ENCODE measurements at regions not wholly inside any gene's neighbourhood (a gene's known extent, or its start where the extent isn't known, plus 50 kb on each side); places are given as distances from the start of the nearest gene placed in this dataset.
"Not testable (repeated sequence)": the region's sequence is repeated elsewhere in the genome, so short reads cannot be mapped to it uniquely, and the experiment has no call there.

DNA sequence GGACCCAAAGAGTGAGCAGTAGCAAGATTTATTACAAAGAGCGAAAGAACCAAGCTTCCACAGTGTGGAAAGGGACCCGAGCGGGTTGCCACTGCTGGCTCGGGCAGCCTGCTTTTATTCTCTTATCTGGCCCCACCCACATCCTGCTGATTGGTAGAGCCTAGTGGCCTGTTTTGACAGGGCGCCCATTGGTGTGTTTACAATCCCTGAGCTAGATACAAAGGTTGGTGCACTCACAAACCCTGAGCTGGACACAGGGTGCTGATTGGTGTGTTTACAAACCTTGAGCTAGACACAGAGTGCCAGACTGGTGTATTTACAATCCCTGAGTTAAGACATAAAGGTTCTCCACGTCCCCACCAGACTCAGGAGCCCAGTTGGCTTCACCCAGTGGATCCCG lies 676.9 kb downstream of the SI start:
- TF ChIP-seq EZH2 (IDR thresholded peaks at IDR 0.05; ENCODE audit: borderline replicate concordance, low read length): not testable (repeated sequence)
- TF ChIP-seq, protein P1, sequence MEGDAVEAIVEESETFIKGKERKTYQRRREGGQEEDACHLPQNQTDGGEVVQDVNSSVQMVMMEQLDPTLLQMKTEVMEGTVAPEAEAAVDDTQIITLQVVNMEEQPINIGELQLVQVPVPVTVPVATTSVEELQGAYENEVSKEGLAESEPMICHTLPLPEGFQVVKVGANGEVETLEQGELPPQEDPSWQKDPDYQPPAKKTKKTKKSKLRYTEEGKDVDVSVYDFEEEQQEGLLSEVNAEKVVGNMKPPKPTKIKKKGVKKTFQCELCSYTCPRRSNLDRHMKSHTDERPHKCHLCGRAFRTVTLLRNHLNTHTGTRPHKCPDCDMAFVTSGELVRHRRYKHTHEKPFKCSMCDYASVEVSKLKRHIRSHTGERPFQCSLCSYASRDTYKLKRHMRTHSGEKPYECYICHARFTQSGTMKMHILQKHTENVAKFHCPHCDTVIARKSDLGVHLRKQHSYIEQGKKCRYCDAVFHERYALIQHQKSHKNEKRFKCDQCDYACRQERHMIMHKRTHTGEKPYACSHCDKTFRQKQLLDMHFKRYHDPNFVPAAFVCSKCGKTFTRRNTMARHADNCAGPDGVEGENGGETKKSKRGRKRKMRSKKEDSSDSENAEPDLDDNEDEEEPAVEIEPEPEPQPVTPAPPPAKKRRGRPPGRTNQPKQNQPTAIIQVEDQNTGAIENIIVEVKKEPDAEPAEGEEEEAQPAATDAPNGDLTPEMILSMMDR (IDR thresholded peaks at IDR 0.05; ENCODE audit: low read length): not testable (repeated sequence)
